ENCODE measurements at regions not wholly inside any gene's neighbourhood (a gene's known extent, or its start where the extent isn't known, plus 50 kb on each side); places are given as distances from the start of the nearest gene placed in this dataset.

GRCh38 chr2:103401621-103402020, 639.8 kb downstream of the TMEM182 start (continued):
- TF ChIP-seq CBX8 (IDR thresholded peaks at IDR 0.05; ENCODE audit: borderline replicate concordance, low read depth, low read length) (no peak), KDM1A (IDR thresholded peaks at IDR 0.05; ENCODE audit: borderline replicate concordance, low read length) (no peak), SAP30 (IDR thresholded peaks at IDR 0.05; ENCODE audit: insufficient read depth, insufficient replicate concordance, low read length) (no peak), HDAC6 (IDR thresholded peaks at IDR 0.05; ENCODE audit: low read depth, low read length) (no peak), SP4 (IDR thresholded peaks at IDR 0.05; ENCODE audit: low read length) (no peak), NRF1 (IDR thresholded peaks at IDR 0.05; ENCODE audit: low read depth, low read length) (no peak)
